ENCODE measurements at regions not wholly inside any gene's neighbourhood (a gene's known extent, or its start where the extent isn't known, plus 50 kb on each side); places are given as distances from the start of the nearest gene placed in this dataset.
"Not testable (repeated sequence)": the region's sequence is repeated elsewhere in the genome, so short reads cannot be mapped to it uniquely, and the experiment has no call there.

GRCh38 chr18:64380117-64380516, 231.2 kb upstream of the LINC00305 start:
- no peak overlapping the region for H3K4me2 ChIP-seq (ENCODE audit: insufficient read depth, low read length)
- no peaks in the 10 kb centered on the region for H3K27me3 ChIP-seq (ENCODE audit: insufficient read depth, low read length, poor library complexity)
- H4K20me1 ChIP-seq (ENCODE audit: insufficient read depth, low read length): no peaks in the 10 kb centered on the region
- no peak overlapping the region for H3K27ac ChIP-seq (ENCODE audit: low read length)
- DNase-seq: no peak
- H3K9me3 ChIP-seq (ENCODE audit: insufficient read depth, low read length, severe bottlenecking): no peaks in the 10 kb centered on the region
- H3K4me1 ChIP-seq (ENCODE audit: insufficient read depth, low read length): no peaks in the 10 kb centered on the region
- H2AFZ ChIP-seq (ENCODE audit: low read depth, low read length): no peak overlapping the region
- H3K36me3 ChIP-seq (ENCODE audit: insufficient read depth, low read length): no peaks in the 10 kb centered on the region
- H3K4me3 ChIP-seq (ENCODE audit: low read depth in 1 of 2, low read length in 2 of 2): no peak overlapping the region
- no peaks in the 10 kb centered on the region for H3K79me2 ChIP-seq (ENCODE audit: insufficient read depth, low read length)
- TF ChIP-seq CTCF (IDR thresholded peaks at IDR 0.05; ENCODE audit: borderline replicate concordance, extremely low read depth, low read length, poor library complexity, severe bottlenecking) (no peak), EZH2 (IDR thresholded peaks at IDR 0.05; ENCODE audit: borderline replicate concordance, low read depth, low read length, severe bottlenecking) (no peak)
- no peak for ATAC-seq (ENCODE audit: insufficient read depth, low read depth)
- no peak overlapping the region for H3K9ac ChIP-seq (ENCODE audit: low read depth, low read length)

GRCh38 chr18:64379662-64380061, 230.8 kb upstream of the LINC00305 start:
- Histone ChIP-seq H3K79me2 (ENCODE audit: insufficient read depth, low read length) (no peaks in the 10 kb centered on the region), H4K20me1 (ENCODE audit: insufficient read depth, low read length) (no peaks in the 10 kb centered on the region), H3K4me3 (ENCODE audit: low read depth in 1 of 2, low read length in 2 of 2) (no peak overlapping the region), H3K27me3 (ENCODE audit: insufficient read depth, low read length, poor library complexity) (no peaks in the 10 kb centered on the region), H3K27ac (ENCODE audit: low read length) (no peak overlapping the region), H3K9ac (ENCODE audit: low read depth, low read length) (no peak overlapping the region), H3K36me3 (ENCODE audit: insufficient read depth, low read length) (no peaks in the 10 kb centered on the region), H3K4me2 (ENCODE audit: insufficient read depth, low read length) (no peak overlapping the region), H3K4me1 (ENCODE audit: insufficient read depth, low read length) (no peaks in the 10 kb centered on the region), H2AFZ (ENCODE audit: low read depth, low read length) (no peak overlapping the region), H3K9me3 (ENCODE audit: insufficient read depth, low read length, severe bottlenecking) (no peaks in the 10 kb centered on the region)
- ATAC-seq (ENCODE audit: insufficient read depth, low read depth) (no peak), DNase-seq (no peak)
- TF ChIP-seq CTCF (IDR thresholded peaks at IDR 0.05; ENCODE audit: borderline replicate concordance, extremely low read depth, low read length, poor library complexity, severe bottlenecking) (no peak), EZH2 (IDR thresholded peaks at IDR 0.05; ENCODE audit: borderline replicate concordance, low read depth, low read length, severe bottlenecking) (no peak)

- no peak for TF ChIP-seq CTCF (IDR thresholded peaks at IDR 0.05; ENCODE audit: borderline replicate concordance, extremely low read depth, low read length, poor library complexity, severe bottlenecking)
- no peak for TF ChIP-seq EZH2 (IDR thresholded peaks at IDR 0.05; ENCODE audit: borderline replicate concordance, low read depth, low read length, severe bottlenecking)
- Histone ChIP-seq H3K36me3 (ENCODE audit: insufficient read depth, low read length) (no peaks in the 10 kb centered on the region), H2AFZ (ENCODE audit: low read depth, low read length) (no peak overlapping the region), H4K20me1 (ENCODE audit: insufficient read depth, low read length) (no peaks in the 10 kb centered on the region), H3K4me1 (ENCODE audit: insufficient read depth, low read length) (no peaks in the 10 kb centered on the region), H3K9ac (ENCODE audit: low read depth, low read length) (no peak overlapping the region), H3K79me2 (ENCODE audit: insufficient read depth, low read length) (no peaks in the 10 kb centered on the region), H3K27me3 (ENCODE audit: insufficient read depth, low read length, poor library complexity) (no peaks in the 10 kb centered on the region), H3K4me2 (ENCODE audit: insufficient read depth, low read length) (no peak overlapping the region), H3K4me3 (ENCODE audit: low read depth in 1 of 2, low read length in 2 of 2) (no peak overlapping the region), H3K27ac (ENCODE audit: low read length) (no peak overlapping the region), H3K9me3 (ENCODE audit: insufficient read depth, low read length, severe bottlenecking) (no peaks in the 10 kb centered on the region)
- ATAC-seq (ENCODE audit: insufficient read depth, low read depth): no peak
- no peak for DNase-seq
These were observed 228.6 kb upstream of the LINC00305 start for GRCh38 chr18:64377446-64377845.

- TF ChIP-seq CTCF (IDR thresholded peaks at IDR 0.05; ENCODE audit: borderline replicate concordance, extremely low read depth, low read length, poor library complexity, severe bottlenecking) (no peak), EZH2 (IDR thresholded peaks at IDR 0.05; ENCODE audit: borderline replicate concordance, low read depth, low read length, severe bottlenecking) (no peak)
These were observed 224.0 kb upstream of the LINC00305 start for GRCh38 chr18:64372850-64373249.

GRCh38 chr18:64369830-64370440, 221.0 kb upstream of the LINC00305 start:
- not testable (repeated sequence) for H3K27me3 ChIP-seq (ENCODE audit: insufficient read depth, low read length, poor library complexity); H3K27ac ChIP-seq (ENCODE audit: low read length); H3K9me3 ChIP-seq (ENCODE audit: insufficient read depth, low read length, severe bottlenecking); H3K4me1 ChIP-seq (ENCODE audit: insufficient read depth, low read length); DNase-seq; H3K36me3 ChIP-seq (ENCODE audit: insufficient read depth, low read length); H3K4me3 ChIP-seq (ENCODE audit: low read depth in 1 of 2, low read length in 2 of 2); H3K4me2 ChIP-seq (ENCODE audit: insufficient read depth, low read length); H3K79me2 ChIP-seq (ENCODE audit: insufficient read depth, low read length); H3K9ac ChIP-seq (ENCODE audit: low read depth, low read length); H4K20me1 ChIP-seq (ENCODE audit: insufficient read depth, low read length); ATAC-seq (ENCODE audit: insufficient read depth, low read depth); H2AFZ ChIP-seq (ENCODE audit: low read depth, low read length)

More at GRCh38 chr18:64372850-64373249, 224.0 kb upstream of the LINC00305 start:
- no peak for ATAC-seq (ENCODE audit: insufficient read depth, low read depth)
- Histone ChIP-seq H3K27ac (ENCODE audit: low read length) (no peak overlapping the region), H3K27me3 (ENCODE audit: insufficient read depth, low read length, poor library complexity) (no peaks in the 10 kb centered on the region), H3K4me1 (ENCODE audit: insufficient read depth, low read length) (no peaks in the 10 kb centered on the region), H4K20me1 (ENCODE audit: insufficient read depth, low read length) (no peaks in the 10 kb centered on the region), H3K4me3 (ENCODE audit: low read depth in 1 of 2, low read length in 2 of 2) (no peak overlapping the region), H3K79me2 (ENCODE audit: insufficient read depth, low read length) (no peaks in the 10 kb centered on the region), H2AFZ (ENCODE audit: low read depth, low read length) (no peak overlapping the region), H3K36me3 (ENCODE audit: insufficient read depth, low read length) (no peaks in the 10 kb centered on the region), H3K4me2 (ENCODE audit: insufficient read depth, low read length) (no peak overlapping the region), H3K9ac (ENCODE audit: low read depth, low read length) (no peak overlapping the region), H3K9me3 (ENCODE audit: insufficient read depth, low read length, severe bottlenecking) (no peaks in the 10 kb centered on the region)
- DNase-seq: no peak

Data from DND-41 (cell line).